ENCODE measurements at regions not wholly inside any gene's neighbourhood (a gene's known extent, or its start where the extent isn't known, plus 50 kb on each side); places are given as distances from the start of the nearest gene placed in this dataset.

DNA sequence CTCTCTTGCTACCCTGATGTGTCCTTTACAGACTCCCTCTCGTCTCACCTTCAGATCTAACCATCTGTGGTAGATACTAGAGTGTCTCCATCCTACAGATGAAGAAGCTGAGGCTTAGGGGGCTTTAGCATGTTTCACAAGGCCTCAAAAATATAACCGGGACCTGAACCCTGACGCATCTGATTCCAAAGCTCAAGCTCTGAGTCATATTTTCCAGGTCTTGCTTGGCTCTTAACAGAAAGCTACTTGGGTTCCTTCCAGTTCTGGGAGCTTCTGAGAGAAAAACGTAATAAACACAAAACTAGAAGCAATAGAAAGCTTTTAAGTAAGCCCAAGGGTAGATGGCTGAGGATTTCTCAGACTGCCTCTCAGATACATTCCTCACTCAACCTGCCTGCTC is 224.3 kb upstream of the EEF2KMT start:
- TF ChIP-seq CTCF (IDR thresholded peaks at IDR 0.05) (no peak), POLR2A (IDR thresholded peaks at IDR 0.05) (no peak)
